ENCODE measurements at regions not wholly inside any gene's neighbourhood (a gene's known extent, or its start where the extent isn't known, plus 50 kb on each side); places are given as distances from the start of the nearest gene placed in this dataset.

- no peak for DNase-seq (ENCODE audit: low spot score in 2 of 2)
These were observed 1482.0 kb downstream of the BRD1 start for GRCh38 chr22:48345631-48346030.

DNA sequence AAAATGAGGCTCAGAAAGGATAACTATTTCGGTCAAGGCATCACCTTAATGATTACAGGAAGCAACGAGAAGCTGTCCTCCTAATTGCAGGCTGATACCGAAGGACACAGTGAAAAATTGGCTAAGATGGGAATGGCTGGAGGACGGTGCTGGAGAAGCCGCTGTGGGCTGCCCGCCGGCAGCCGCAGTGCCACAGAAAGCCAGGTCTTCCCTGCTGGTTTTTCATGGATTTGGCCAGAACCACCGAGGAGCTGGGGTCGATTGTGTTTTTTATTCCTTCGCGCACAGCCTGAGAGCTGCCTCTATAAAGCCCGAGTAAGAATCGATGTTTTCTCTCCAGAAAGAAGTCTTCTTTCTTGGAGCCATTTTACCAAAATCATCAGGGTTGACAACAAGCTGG is 1484.2 kb downstream of the BRD1 start:
- Histone ChIP-seq H3K27me3 (peaks cover 0 to 4% of the 10 kb centered on the region in 2 donors), H3K9me3 (no peaks in the 10 kb centered on the region), H3K4me1 (no peaks in the 10 kb centered on the region), H3K27ac (no peak overlapping the region), H3K36me3 (no peaks in the 10 kb centered on the region), H3K4me3 (no peak overlapping the region)
- 75 to 88% methylated on average over 14 of the region's 14 CpGs for WGBS, 2 donors
- no peak for TF ChIP-seq EP300 (IDR thresholded peaks at IDR 0.05)
- no peak for TF ChIP-seq POLR2A (IDR thresholded peaks at IDR 0.05)
- no peak for TF ChIP-seq CTCF (IDR thresholded peaks at IDR 0.05)
- DNase-seq (ENCODE audit: low spot score in 2 of 2) = no peak

More at GRCh38 chr22:48345631-48346030, 1482.0 kb downstream of the BRD1 start:
- Histone ChIP-seq H3K36me3 (no peaks in the 10 kb centered on the region), H3K4me3 (no peak overlapping the region), H3K9me3 (no peaks in the 10 kb centered on the region), H3K4me1 (no peaks in the 10 kb centered on the region), H3K27ac (no peak overlapping the region), H3K27me3 (no peaks in the 10 kb centered on the region)
- no peak for TF ChIP-seq EP300 (IDR thresholded peaks at IDR 0.05)
- TF ChIP-seq POLR2A (IDR thresholded peaks at IDR 0.05) = no peak
- no peak for TF ChIP-seq CTCF (IDR thresholded peaks at IDR 0.05)
- WGBS, 2 donors = 70 to 79% methylated on average over 14 of the region's 14 CpGs

- H3K4me1 ChIP-seq = no peaks in the 10 kb centered on the region
- no peak overlapping the region for H3K4me3 ChIP-seq
- TF ChIP-seq CTCF (IDR thresholded peaks at IDR 0.05) = no peak
- no peak for TF ChIP-seq EP300 (IDR thresholded peaks at IDR 0.05)
- TF ChIP-seq POLR2A (IDR thresholded peaks at IDR 0.05) = no peak
- no peak for DNase-seq (ENCODE audit: low spot score in 2 of 2)
- H3K27me3 ChIP-seq = peaks cover 0 to 4% of the 10 kb centered on the region in 2 donors
- no peak overlapping the region for H3K27ac ChIP-seq
- H3K9me3 ChIP-seq = no peaks in the 10 kb centered on the region
- H3K36me3 ChIP-seq = no peaks in the 10 kb centered on the region
- 79 to 88% methylated on average over 4 of the region's 4 CpGs for WGBS, 2 donors
These were observed 1484.9 kb downstream of the BRD1 start for GRCh38 chr22:48342732-48343131.

DNA sequence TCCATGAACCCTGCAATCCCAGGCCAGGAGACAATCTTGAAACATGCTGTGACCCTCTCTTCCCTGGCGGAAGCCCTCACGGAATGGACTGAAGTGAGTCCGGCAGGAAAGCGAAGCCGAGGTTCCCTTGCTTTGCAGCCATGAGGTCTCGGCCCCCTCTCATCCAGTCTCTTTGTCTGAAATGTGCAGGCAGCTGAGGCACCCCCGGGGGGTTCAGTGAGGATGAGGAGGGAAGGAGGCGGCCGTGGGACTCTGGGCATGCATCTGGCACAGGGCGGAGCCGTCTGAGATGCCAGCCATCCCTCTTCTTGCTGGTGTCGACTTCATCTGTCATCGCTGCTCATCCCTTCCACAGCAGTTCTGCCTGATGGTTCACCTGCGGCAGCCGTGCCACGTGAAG is 1485.7 kb downstream of the BRD1 start:
- H3K4me1 ChIP-seq = no peaks in the 10 kb centered on the region
- TF ChIP-seq EP300 (IDR thresholded peaks at IDR 0.05) = no peak
- no peak for TF ChIP-seq POLR2A (IDR thresholded peaks at IDR 0.05)
- no peak for TF ChIP-seq CTCF (IDR thresholded peaks at IDR 0.05)
- WGBS, 2 donors = 83 to 84% methylated on average over 15 of the region's 16 CpGs
- H3K27me3 ChIP-seq = peaks cover 0 to 4% of the 10 kb centered on the region in 2 donors
- no peaks in the 10 kb centered on the region for H3K36me3 ChIP-seq
- DNase-seq (ENCODE audit: low spot score in 2 of 2) = no peak
- H3K4me3 ChIP-seq = no peak overlapping the region
- no peaks in the 10 kb centered on the region for H3K9me3 ChIP-seq
- no peak overlapping the region for H3K27ac ChIP-seq

- H3K27me3 ChIP-seq = peaks cover 0 to 4% of the 10 kb centered on the region in 2 donors
- no peak overlapping the region for H3K27ac ChIP-seq
- H3K4me1 ChIP-seq = no peaks in the 10 kb centered on the region
- no peaks in the 10 kb centered on the region for H3K36me3 ChIP-seq
- DNase-seq (ENCODE audit: low spot score in 2 of 2) = no peak
- no peaks in the 10 kb centered on the region for H3K9me3 ChIP-seq
- TF ChIP-seq CTCF (IDR thresholded peaks at IDR 0.05) (no peak), EP300 (IDR thresholded peaks at IDR 0.05) (no peak), POLR2A (IDR thresholded peaks at IDR 0.05) (no peak)
- 10 to 27% methylated on average over 21 to 26 of the region's 29 CpGs for WGBS, 2 donors
- no peak overlapping the region for H3K4me3 ChIP-seq
These were observed 1486.7 kb downstream of the BRD1 start for GRCh38 chr22:48340727-48341709.

Measured in tibial nerve (tissue), 4 donors.